Activated T-cell treated with anti-CD3 and anti-CD28 coated beads, Interleukin-2, amount 50 U/mL, for 4 hours (primary cell): ENCODE measurements at regions not wholly inside any gene's neighbourhood (a gene's known extent, or its start where the extent isn't known, plus 50 kb on each side); places are given as distances from the start of the nearest gene placed in this dataset.

Source experiments
- ATAC-seq, 2 donors: fragments of 200-7000 bp; cut with Tn5 transposase; one replicate each; pipeline ENCODE4 v1.10.0; 2021
- DNase-seq: peaks from one replicate; pipeline ENCODE4 v3.0.0-alpha.2; 2020
- H3K27me3 Mint-ChIP-seq: one replicate; pipeline ENCODE4 v1.8.0; 2021; ENCODE audit warnings: low read depth, mixed read lengths
- H3K36me3 Mint-ChIP-seq: one replicate; pipeline ENCODE4 v1.8.0; 2022; ENCODE audit warnings: mixed read lengths; ENCODE audit not compliant: insufficient read depth
- H3K4me1 Mint-ChIP-seq: one replicate; pipeline ENCODE4 v1.8.0; 2021; ENCODE audit warnings: low read depth, mixed read lengths
- H3K4me3 Mint-ChIP-seq: one replicate; pipeline ENCODE4 v1.8.0; 2021; ENCODE audit warnings: mild to moderate bottlenecking, moderate library complexity, mixed read lengths
- H3K9me3 Mint-ChIP-seq: one replicate; pipeline ENCODE4 v1.8.0; 2021; ENCODE audit warnings: mixed read lengths

- Mint-ChIP-seq H3K36me3 (no peaks in the 10 kb centered on the region), H3K9me3 (no peaks in the 10 kb centered on the region), H3K4me1 (no peaks in the 10 kb centered on the region), H3K27me3 (peaks cover 20% of the 10 kb centered on the region), H3K4me3 (no peak overlapping the region)
- DNase-seq (no peak), ATAC-seq (no peak)
Measured at GRCh38 chr16:85380905-85381737, 232.0 kb upstream of the GSE1 start.

- no peaks in the 10 kb centered on the region for H3K9me3 Mint-ChIP-seq
- no peak overlapping the region for H3K4me3 Mint-ChIP-seq
- H3K27me3 Mint-ChIP-seq, result peaks cover 20% of the 10 kb centered on the region
- no peak for ATAC-seq
- H3K4me1 Mint-ChIP-seq, result no peaks in the 10 kb centered on the region
- no peaks in the 10 kb centered on the region for H3K36me3 Mint-ChIP-seq
- no peak for DNase-seq
Measured at GRCh38 chr16:85381738-85382592, 231.2 kb upstream of the GSE1 start.

- H3K27me3 Mint-ChIP-seq, result peaks cover 22% of the 10 kb centered on the region
- H3K36me3 Mint-ChIP-seq, result no peaks in the 10 kb centered on the region
- H3K4me1 Mint-ChIP-seq, result no peaks in the 10 kb centered on the region
- DNase-seq, result no peak
- H3K9me3 Mint-ChIP-seq, result no peaks in the 10 kb centered on the region
- no peak overlapping the region for H3K4me3 Mint-ChIP-seq
- ATAC-seq, result no peak
Measured at GRCh38 chr16:85382717-85383118, 230.4 kb upstream of the GSE1 start.

- ATAC-seq, result no peak
Measured at GRCh38 chr16:85383836-85384832, 229.0 kb upstream of the GSE1 start.

GRCh38 chr16:85384833-85385462 lies 228.2 kb upstream of the GSE1 start:
- ATAC-seq, result no peak
- peaks cover 10% of the 10 kb centered on the region for H3K27me3 Mint-ChIP-seq
- H3K4me3 Mint-ChIP-seq, result no peak overlapping the region
- H3K4me1 Mint-ChIP-seq, result no peaks in the 10 kb centered on the region
- H3K9me3 Mint-ChIP-seq, result no peaks in the 10 kb centered on the region
- DNase-seq, result no peak
- H3K36me3 Mint-ChIP-seq, result no peaks in the 10 kb centered on the region

More at GRCh38 chr16:85383836-85384832, 229.0 kb upstream of the GSE1 start:
- no peaks in the 10 kb centered on the region for H3K36me3 Mint-ChIP-seq
- peaks cover 17% of the 10 kb centered on the region for H3K27me3 Mint-ChIP-seq
- H3K4me1 Mint-ChIP-seq, result no peaks in the 10 kb centered on the region
- no peak overlapping the region for H3K4me3 Mint-ChIP-seq
- no peaks in the 10 kb centered on the region for H3K9me3 Mint-ChIP-seq
- DNase-seq, result no peak

- ATAC-seq, result no peak
- no peak for DNase-seq
- Mint-ChIP-seq H3K4me3 (no peak overlapping the region), H3K9me3 (no peaks in the 10 kb centered on the region), H3K27me3 (peaks cover 8% of the 10 kb centered on the region), H3K36me3 (no peaks in the 10 kb centered on the region), H3K4me1 (no peaks in the 10 kb centered on the region)
Measured at GRCh38 chr16:85385463-85386331, 227.4 kb upstream of the GSE1 start.

GRCh38 chr16:85386467-85387170 lies 226.5 kb upstream of the GSE1 start:
- DNase-seq, result no peak
- H3K36me3 Mint-ChIP-seq, result no peaks in the 10 kb centered on the region
- ATAC-seq, result no peak
- no peak overlapping the region for H3K4me3 Mint-ChIP-seq
- no peaks in the 10 kb centered on the region for H3K9me3 Mint-ChIP-seq
- H3K4me1 Mint-ChIP-seq, result no peaks in the 10 kb centered on the region
- peaks cover 8% of the 10 kb centered on the region for H3K27me3 Mint-ChIP-seq

- Mint-ChIP-seq H3K9me3 (no peaks in the 10 kb centered on the region), H3K36me3 (no peaks in the 10 kb centered on the region), H3K4me1 (no peaks in the 10 kb centered on the region), H3K27me3 (peaks cover 5% of the 10 kb centered on the region), H3K4me3 (no peak overlapping the region)
- DNase-seq (no peak), ATAC-seq (no peak)
Measured at GRCh38 chr16:85387171-85387507, 226.0 kb upstream of the GSE1 start.

GRCh38 chr16:85387731-85388295 lies 225.3 kb upstream of the GSE1 start:
- H3K27me3 Mint-ChIP-seq, result peaks cover 4% of the 10 kb centered on the region
- no peaks in the 10 kb centered on the region for H3K9me3 Mint-ChIP-seq
- no peak for ATAC-seq
- no peak for DNase-seq
- H3K4me3 Mint-ChIP-seq, result no peak overlapping the region
- H3K4me1 Mint-ChIP-seq, result no peaks in the 10 kb centered on the region
- no peaks in the 10 kb centered on the region for H3K36me3 Mint-ChIP-seq

- no peaks in the 10 kb centered on the region for H3K9me3 Mint-ChIP-seq
- H3K4me3 Mint-ChIP-seq, result no peak overlapping the region
- no peak for DNase-seq
- H3K4me1 Mint-ChIP-seq, result no peaks in the 10 kb centered on the region
- H3K36me3 Mint-ChIP-seq, result no peaks in the 10 kb centered on the region
- H3K27me3 Mint-ChIP-seq, result peaks cover 4% of the 10 kb centered on the region
- ATAC-seq, result no peak
Measured at GRCh38 chr16:85389679-85390470, 223.2 kb upstream of the GSE1 start.

- no peaks in the 10 kb centered on the region for H3K9me3 Mint-ChIP-seq
- no peaks in the 10 kb centered on the region for H3K36me3 Mint-ChIP-seq
- no peak for ATAC-seq
- peaks cover 4% of the 10 kb centered on the region for H3K27me3 Mint-ChIP-seq
- H3K4me3 Mint-ChIP-seq, result no peak overlapping the region
- H3K4me1 Mint-ChIP-seq, result no peaks in the 10 kb centered on the region
- DNase-seq, result no peak
Measured at GRCh38 chr16:85390511-85391174, 222.5 kb upstream of the GSE1 start.
